Lung (tissue), 11 donors: ENCODE measurements at regions not wholly inside any gene's neighbourhood (a gene's known extent, or its start where the extent isn't known, plus 50 kb on each side); places are given as distances from the start of the nearest gene placed in this dataset.

Source experiments
- ATAC-seq: fragments of 200-7000 bp; cut with Tn5 transposase; one replicate; pipeline ENCODE4 v1.9.1; 2020; ENCODE audit warnings: moderate number of reproducible peaks; ENCODE audit not compliant: insufficient read depth, low FRiP score
- DNase-seq, 3 donors: peaks; one replicate each; pipeline ENCODE4 v3.0.0-alpha.2; 2013 to 2017
- H3K27ac ChIP-seq, 2 donors: one replicate each; pipeline ENCODE4 v1.5.1; 2013; ENCODE audit warnings: mild to moderate bottlenecking in 2 of 2, moderate library complexity in 2 of 2, control low read depth in 1 of 2, inconsistent platforms in 1 of 2, low read depth in 1 of 2, low read length in 1 of 2
- H3K27me3 ChIP-seq, 3 donors: one replicate each; pipeline ENCODE4 v1.5.1; 2013; ENCODE audit warnings: low read length in 2 of 3; ENCODE audit not compliant: control insufficient read depth in 3 of 3, insufficient read depth in 3 of 3
- H3K36me3 ChIP-seq, 4 donors: one replicate each; pipeline ENCODE4 v1.5.1; 2013; ENCODE audit warnings: low read length in 4 of 4, mild to moderate bottlenecking in 1 of 4, moderate library complexity in 1 of 4; ENCODE audit not compliant: control insufficient read depth in 4 of 4, insufficient read depth in 4 of 4
- H3K4me1 ChIP-seq, 5 donors: one replicate each; pipeline ENCODE4 v1.5.1; 2013; ENCODE audit warnings: low read length in 5 of 5, mild to moderate bottlenecking in 2 of 5, moderate library complexity in 1 of 5; ENCODE audit not compliant: control insufficient read depth in 5 of 5, insufficient read depth in 5 of 5
- H3K4me3 ChIP-seq: one replicate; pipeline ENCODE4 v1.5.1; 2013; ENCODE audit warnings: mild to moderate bottlenecking, control low read depth, moderate library complexity
- H3K9ac ChIP-seq, 2 donors: one replicate each; pipeline ENCODE4 v1.5.1; 2013; ENCODE audit warnings: low read length in 2 of 2, control low read depth in 1 of 2; ENCODE audit not compliant: insufficient read depth in 1 of 2
- H3K9me3 ChIP-seq, 4 donors: one replicate each; pipeline ENCODE4 v1.5.1; 2013; ENCODE audit warnings: low read length in 3 of 4, mild to moderate bottlenecking in 1 of 4, moderate library complexity in 1 of 4; ENCODE audit not compliant: control insufficient read depth in 4 of 4, insufficient read depth in 3 of 4
- CTCF ChIP-seq: IDR thresholded peaks from 2 replicates; pipeline ENCODE4 v1.5.1; 2012; ENCODE audit warnings: mild to moderate bottlenecking; ENCODE audit errors: control extremely low read depth, extremely low read depth
- WGBS, 2 donors: extraction: QIAGEN DNeasy Blood & Tissue Kit; methylation state at CpG; one replicate each; pipeline ENCODE4 v1.1.7; 2013; 5-methylcytosine and 5-hydroxymethylcytosine counted together
- donor health status: control.
- donor health status: control.
- donor health status: Bipolar disorder and iron deficiency.
- donor health status: healthy.
- donor health status: DM: yes; HTN: yes; CAD: no.

- 89 to 95% methylated on average over 5 of the region's 5 CpGs for WGBS, 2 donors
- H3K4me1 ChIP-seq = peaks cover 0 to 16% (median 0%) of the 10 kb centered on the region in 5 donors
- no peak for DNase-seq
These were observed 436.8 kb upstream of the CADM1 start for GRCh38 chr11:115941044-115941443.

GRCh38 chr11:115939731-115940421, 435.7 kb upstream of the CADM1 start:
- no peaks in the 10 kb centered on the region for H3K36me3 ChIP-seq
- DNase-seq = no peak
- H3K27me3 ChIP-seq = peaks cover 0 to 3% (median 0%) of the 10 kb centered on the region in 3 donors
- ATAC-seq = no peak
- no peak overlapping the region for H3K4me3 ChIP-seq
- 79 to 82% methylated on average over 7 of the region's 7 CpGs for WGBS, 2 donors
- H3K9me3 ChIP-seq = peaks cover 0 to 4% (median 0%) of the 10 kb centered on the region in 4 donors
- no peak overlapping the region for H3K9ac ChIP-seq
- peaks cover 0 to 13% (median 0%) of the 10 kb centered on the region in 5 donors for H3K4me1 ChIP-seq
- TF ChIP-seq CTCF = no peak
- no peak overlapping the region for H3K27ac ChIP-seq

More at GRCh38 chr11:115941044-115941443, 436.8 kb upstream of the CADM1 start:
- ATAC-seq = no peak
- Histone ChIP-seq H3K4me3 (no peak overlapping the region), H3K27ac (no peak overlapping the region), H3K36me3 (no peaks in the 10 kb centered on the region), H3K27me3 (peaks cover 0 to 3% (median 0%) of the 10 kb centered on the region in 3 donors), H3K9me3 (peaks cover 0 to 2% (median 0%) of the 10 kb centered on the region in 4 donors), H3K9ac (no peak overlapping the region)
- TF ChIP-seq CTCF = no peak

DNA sequence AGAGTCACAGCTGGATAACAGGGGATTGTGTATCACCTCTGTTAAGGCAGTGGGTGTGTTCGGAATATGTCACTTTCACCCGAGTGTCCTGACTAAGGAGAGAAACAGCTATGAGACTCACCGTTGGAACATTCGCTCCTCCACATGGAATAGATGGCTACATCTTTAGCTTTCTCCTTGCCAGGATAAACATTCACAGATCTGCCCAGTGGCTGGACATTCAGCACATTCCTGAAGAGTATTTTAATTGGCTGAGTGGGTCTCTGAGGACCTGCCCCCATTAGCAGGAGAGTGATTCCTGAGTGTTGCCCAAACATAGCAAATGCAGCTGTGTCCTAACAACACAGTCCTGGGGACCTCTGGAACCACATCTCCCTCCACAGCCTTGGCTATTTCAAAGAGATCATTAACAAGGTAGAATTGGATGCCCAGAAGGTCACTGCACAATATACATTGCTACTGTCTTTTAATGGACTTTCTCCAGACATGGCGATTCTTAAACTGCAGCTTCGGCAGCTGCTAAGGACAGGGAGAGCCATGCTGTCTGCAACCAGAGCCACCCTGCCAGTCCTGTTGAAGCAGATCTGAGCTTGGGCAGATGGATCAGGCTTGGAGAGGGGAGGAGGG, 435.0 kb upstream of the CADM1 start:
- Histone ChIP-seq H3K4me1 (peaks cover 0 to 7% (median 0%) of the 10 kb centered on the region in 5 donors), H3K36me3 (no peaks in the 10 kb centered on the region), H3K27ac (no peak overlapping the region), H3K9me3 (peaks cover 0 to 4% (median 0%) of the 10 kb centered on the region in 4 donors), H3K27me3 (peaks cover 0 to 3% (median 0%) of the 10 kb centered on the region in 3 donors), H3K4me3 (no peak overlapping the region), H3K9ac (no peak overlapping the region)
- WGBS, 2 donors = 44 to 63% methylated on average over 6 of the region's 6 CpGs
- no peak for TF ChIP-seq CTCF
- ATAC-seq (no peak), DNase-seq (peak in 1 of 3 donors; percentile 13)
